ENCODE measurements at regions not wholly inside any gene's neighbourhood (a gene's known extent, or its start where the extent isn't known, plus 50 kb on each side); places are given as distances from the start of the nearest gene placed in this dataset.
"Not testable (repeated sequence)": the region's sequence is repeated elsewhere in the genome, so short reads cannot be mapped to it uniquely, and the experiment has no call there.

DNA sequence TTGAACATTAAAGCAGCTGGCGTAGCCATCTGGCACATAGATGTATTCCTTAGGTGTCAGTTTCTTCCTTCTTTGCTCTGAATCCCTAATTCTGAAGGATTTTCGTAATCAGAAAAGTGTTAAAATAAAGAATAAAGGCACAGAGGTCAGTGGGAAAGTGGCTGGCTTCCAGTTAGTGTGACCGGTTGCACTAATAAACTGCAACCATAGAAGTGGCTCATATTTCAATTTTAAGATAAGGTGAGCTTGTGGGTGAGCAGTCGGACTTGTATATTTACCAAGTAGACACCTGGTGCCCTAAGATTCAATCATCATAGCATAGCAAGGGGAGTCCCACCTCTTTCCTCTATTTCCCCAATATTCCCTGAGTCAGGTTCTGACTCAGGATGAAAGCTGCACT lies 459.6 kb downstream of the ACTL7B start:
- Histone ChIP-seq H3K4me3 (ENCODE audit: low read depth, low read length) (no peak overlapping the region), H3K4me1 (ENCODE audit: control insufficient read depth, insufficient read depth, low read length) (no peaks in the 10 kb centered on the region), H3K27me3 (ENCODE audit: control insufficient read depth, insufficient read depth, low read length) (no peaks in the 10 kb centered on the region), H3K9me3 (ENCODE audit: control insufficient read depth, insufficient read depth, low read length) (no peaks in the 10 kb centered on the region), H3K9ac (ENCODE audit: low read depth, low read length) (no peak overlapping the region), H3K36me3 (ENCODE audit: control insufficient read depth, insufficient read depth, low read length) (no peaks in the 10 kb centered on the region)

DNA sequence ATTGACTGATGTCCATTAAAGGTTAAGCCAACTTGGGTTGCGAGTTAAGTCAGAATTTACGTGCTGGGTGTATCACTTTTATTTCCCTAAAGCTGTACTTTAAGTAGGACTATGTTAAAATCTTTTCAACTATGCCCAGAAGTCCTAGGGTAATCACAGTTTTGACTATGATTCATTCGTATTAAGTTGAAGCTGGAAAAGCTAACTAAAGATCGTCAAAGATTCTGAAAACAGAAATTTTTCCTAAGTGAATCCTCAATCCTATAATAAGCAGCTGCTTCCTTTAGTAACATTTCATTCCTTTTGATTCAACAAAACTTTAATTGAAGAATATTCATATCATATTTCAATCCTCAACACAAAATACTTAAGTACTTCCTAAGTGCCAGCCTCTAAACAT lies 460.4 kb downstream of the ACTL7B start:
- Histone ChIP-seq H3K9me3 (ENCODE audit: control insufficient read depth, insufficient read depth, low read length) (no peaks in the 10 kb centered on the region), H3K4me3 (ENCODE audit: low read depth, low read length) (no peak overlapping the region), H3K36me3 (ENCODE audit: control insufficient read depth, insufficient read depth, low read length) (no peaks in the 10 kb centered on the region), H3K9ac (ENCODE audit: low read depth, low read length) (no peak overlapping the region), H3K4me1 (ENCODE audit: control insufficient read depth, insufficient read depth, low read length) (no peaks in the 10 kb centered on the region), H3K27me3 (ENCODE audit: control insufficient read depth, insufficient read depth, low read length) (no peaks in the 10 kb centered on the region)

DNA sequence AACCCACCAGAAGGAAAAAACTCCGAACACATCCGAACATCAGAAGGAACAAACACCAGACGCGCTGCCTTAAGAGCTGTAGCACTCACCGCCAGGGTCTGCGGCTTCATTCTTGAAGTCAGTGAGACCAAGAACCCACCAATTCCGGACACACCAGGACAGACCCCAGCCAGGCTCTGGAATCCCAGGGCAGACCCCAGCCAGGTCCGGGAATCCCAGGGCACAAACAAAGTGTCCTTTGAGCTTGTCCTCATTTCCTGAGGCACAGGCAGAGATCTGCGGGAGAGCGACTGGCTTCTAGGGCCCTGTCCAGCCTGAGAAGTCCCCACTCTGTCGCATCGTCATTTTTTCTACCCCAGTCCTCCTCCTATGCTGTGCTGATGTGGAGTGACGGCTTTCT lies 461.1 kb downstream of the ACTL7B start:
- Histone ChIP-seq H3K4me1 (ENCODE audit: control insufficient read depth, insufficient read depth, low read length) (no peaks in the 10 kb centered on the region), H3K9ac (ENCODE audit: low read depth, low read length) (no peak overlapping the region), H3K4me3 (ENCODE audit: low read depth, low read length) (no peak overlapping the region), H3K36me3 (ENCODE audit: control insufficient read depth, insufficient read depth, low read length) (no peaks in the 10 kb centered on the region), H3K27me3 (ENCODE audit: control insufficient read depth, insufficient read depth, low read length) (no peaks in the 10 kb centered on the region), H3K9me3 (ENCODE audit: control insufficient read depth, insufficient read depth, low read length) (no peaks in the 10 kb centered on the region)

DNA sequence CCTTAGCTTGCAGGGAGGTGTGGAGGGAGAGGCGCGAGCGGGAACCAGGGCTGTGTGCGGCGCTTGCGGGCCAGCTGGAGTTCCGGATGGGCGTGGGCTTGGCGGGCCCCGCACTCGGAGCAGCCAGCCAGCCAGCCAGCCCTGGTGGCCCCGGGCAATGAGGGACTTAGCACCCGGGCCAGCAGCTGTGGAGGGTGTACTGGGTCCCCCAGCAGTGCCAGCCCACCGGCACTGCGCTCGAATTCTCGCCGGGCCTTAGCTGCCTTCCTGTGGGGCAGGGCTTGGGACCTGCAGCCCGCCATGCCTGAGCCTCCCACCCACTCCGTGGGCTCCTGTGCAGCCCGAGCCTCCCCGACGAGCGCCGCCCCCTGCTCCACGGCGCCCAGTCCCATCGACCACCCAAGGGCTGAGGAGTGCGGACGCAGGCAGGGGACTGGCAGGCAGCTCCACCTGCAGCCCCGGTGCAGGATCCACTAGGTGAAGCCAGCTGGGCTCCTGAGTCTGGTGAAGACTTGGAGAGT lies 462.2 kb downstream of the ACTL7B start:
- not testable (repeated sequence) for H3K9ac ChIP-seq (ENCODE audit: low read depth, low read length); H3K4me3 ChIP-seq (ENCODE audit: low read depth, low read length)

DNA sequence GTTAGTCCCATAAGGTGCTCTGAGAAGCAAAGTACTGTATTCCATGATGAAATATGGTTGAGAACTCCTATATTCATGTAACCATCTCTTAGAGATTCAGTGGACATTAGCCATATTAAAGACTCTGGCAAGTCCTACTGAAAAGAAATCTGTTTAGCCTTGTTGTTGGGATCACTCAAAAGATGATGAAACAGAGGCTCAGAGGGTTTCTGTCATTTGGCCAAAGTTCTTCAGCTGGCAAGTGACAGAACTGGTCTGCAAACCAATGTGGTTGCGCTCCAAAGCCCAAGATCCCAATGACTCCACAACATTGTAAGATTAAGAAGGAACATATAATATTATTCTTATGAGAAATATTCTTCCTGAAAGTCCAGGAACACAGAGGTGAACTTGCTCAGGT lies 462.9 kb downstream of the ACTL7B start:
- no peak overlapping the region for H3K9ac ChIP-seq (ENCODE audit: low read depth, low read length)
- no peaks in the 10 kb centered on the region for H3K4me1 ChIP-seq (ENCODE audit: control insufficient read depth, insufficient read depth, low read length)
- H3K4me3 ChIP-seq (ENCODE audit: low read depth, low read length) = no peak overlapping the region
- H3K9me3 ChIP-seq (ENCODE audit: control insufficient read depth, insufficient read depth, low read length) = no peaks in the 10 kb centered on the region
- H3K36me3 ChIP-seq (ENCODE audit: control insufficient read depth, insufficient read depth, low read length) = no peaks in the 10 kb centered on the region
- H3K27me3 ChIP-seq (ENCODE audit: control insufficient read depth, insufficient read depth, low read length) = no peaks in the 10 kb centered on the region

More for the DNA sequence above, 462.2 kb downstream of the ACTL7B start:
- not testable (repeated sequence) for H3K27me3 ChIP-seq (ENCODE audit: control insufficient read depth, insufficient read depth, low read length); H3K4me1 ChIP-seq (ENCODE audit: control insufficient read depth, insufficient read depth, low read length); H3K9me3 ChIP-seq (ENCODE audit: control insufficient read depth, insufficient read depth, low read length); H3K36me3 ChIP-seq (ENCODE audit: control insufficient read depth, insufficient read depth, low read length)

DNA sequence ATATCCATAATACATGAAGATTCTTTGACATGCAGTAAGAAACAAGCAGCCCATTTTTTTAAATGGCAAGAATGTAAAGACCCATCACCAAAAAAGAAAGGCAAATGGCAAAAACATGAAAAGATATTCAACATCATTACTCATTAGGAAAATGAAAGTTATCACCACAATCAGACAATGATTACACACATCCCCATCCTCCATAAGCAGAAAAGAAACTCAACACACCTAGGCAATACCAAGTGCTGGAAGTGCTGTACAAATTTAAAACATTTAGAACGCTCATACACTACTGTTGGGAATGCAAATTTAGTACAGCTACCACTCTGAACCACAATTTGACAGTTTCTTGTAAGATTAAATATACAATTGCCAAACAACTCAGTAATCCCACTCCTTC lies 466.7 kb downstream of the ACTL7B start:
- no peaks in the 10 kb centered on the region for H3K36me3 ChIP-seq (ENCODE audit: control insufficient read depth, insufficient read depth, low read length)
- H3K9me3 ChIP-seq (ENCODE audit: control insufficient read depth, insufficient read depth, low read length) = no peaks in the 10 kb centered on the region
- H3K4me1 ChIP-seq (ENCODE audit: control insufficient read depth, insufficient read depth, low read length) = no peaks in the 10 kb centered on the region
- H3K4me3 ChIP-seq (ENCODE audit: low read depth, low read length) = no peak overlapping the region
- H3K27me3 ChIP-seq (ENCODE audit: control insufficient read depth, insufficient read depth, low read length) = no peaks in the 10 kb centered on the region
- H3K9ac ChIP-seq (ENCODE audit: low read depth, low read length) = no peak overlapping the region

DNA sequence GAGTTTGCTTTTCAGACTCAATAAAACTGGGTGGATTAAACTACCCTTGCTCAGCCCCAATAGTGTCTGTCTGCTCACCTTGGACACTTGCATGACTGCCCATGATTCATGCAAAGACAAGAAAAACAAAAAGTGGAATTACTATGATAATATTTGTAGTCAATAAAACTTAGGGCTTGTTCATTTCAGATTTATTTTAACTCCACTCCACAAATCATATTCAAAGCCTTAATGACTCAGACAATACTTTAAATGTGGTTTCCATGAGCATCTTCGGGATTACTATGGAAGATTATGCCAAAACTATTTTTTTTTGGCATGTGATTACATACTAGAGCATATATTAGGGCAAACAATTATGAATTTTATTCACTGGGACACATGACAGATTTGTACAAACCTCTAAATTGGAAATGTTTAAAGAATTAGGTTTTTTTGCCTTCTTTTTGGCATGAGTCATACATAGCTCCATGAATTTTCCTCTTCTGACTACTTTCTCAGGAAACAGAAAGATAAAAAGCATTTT lies 468.9 kb downstream of the ACTL7B start:
- H3K27me3 ChIP-seq (ENCODE audit: control insufficient read depth, insufficient read depth, low read length) = no peaks in the 10 kb centered on the region
- no peak overlapping the region for H3K4me3 ChIP-seq (ENCODE audit: low read depth, low read length)
- H3K9ac ChIP-seq (ENCODE audit: low read depth, low read length) = no peak overlapping the region
- no peaks in the 10 kb centered on the region for H3K9me3 ChIP-seq (ENCODE audit: control insufficient read depth, insufficient read depth, low read length)
- no peaks in the 10 kb centered on the region for H3K4me1 ChIP-seq (ENCODE audit: control insufficient read depth, insufficient read depth, low read length)
- H3K36me3 ChIP-seq (ENCODE audit: control insufficient read depth, insufficient read depth, low read length) = no peaks in the 10 kb centered on the region

DNA sequence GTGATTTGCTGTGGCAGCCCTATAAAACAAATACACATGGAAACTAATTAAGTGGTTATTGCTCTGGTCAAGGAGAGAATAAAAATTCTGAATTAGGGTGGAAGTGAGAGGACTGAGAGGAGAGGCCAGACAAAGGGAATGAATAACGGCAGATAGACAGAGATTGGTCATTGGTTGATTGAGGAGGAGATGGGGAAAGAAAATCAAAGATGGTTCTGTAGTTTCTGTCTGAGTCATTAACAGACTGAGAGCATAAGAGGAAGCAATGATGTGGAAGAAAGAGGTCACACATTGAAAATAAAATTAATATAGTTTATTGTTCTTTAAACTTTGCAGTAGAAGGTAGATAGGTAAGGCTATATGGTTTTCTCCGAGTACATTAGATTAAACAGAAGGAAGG lies 469.8 kb downstream of the ACTL7B start:
- H3K9me3 ChIP-seq (ENCODE audit: control insufficient read depth, insufficient read depth, low read length) = no peaks in the 10 kb centered on the region
- H3K4me1 ChIP-seq (ENCODE audit: control insufficient read depth, insufficient read depth, low read length) = no peaks in the 10 kb centered on the region
- H3K9ac ChIP-seq (ENCODE audit: low read depth, low read length) = no peak overlapping the region
- H3K36me3 ChIP-seq (ENCODE audit: control insufficient read depth, insufficient read depth, low read length) = no peaks in the 10 kb centered on the region
- no peak overlapping the region for H3K4me3 ChIP-seq (ENCODE audit: low read depth, low read length)
- H3K27me3 ChIP-seq (ENCODE audit: control insufficient read depth, insufficient read depth, low read length) = no peaks in the 10 kb centered on the region

DNA sequence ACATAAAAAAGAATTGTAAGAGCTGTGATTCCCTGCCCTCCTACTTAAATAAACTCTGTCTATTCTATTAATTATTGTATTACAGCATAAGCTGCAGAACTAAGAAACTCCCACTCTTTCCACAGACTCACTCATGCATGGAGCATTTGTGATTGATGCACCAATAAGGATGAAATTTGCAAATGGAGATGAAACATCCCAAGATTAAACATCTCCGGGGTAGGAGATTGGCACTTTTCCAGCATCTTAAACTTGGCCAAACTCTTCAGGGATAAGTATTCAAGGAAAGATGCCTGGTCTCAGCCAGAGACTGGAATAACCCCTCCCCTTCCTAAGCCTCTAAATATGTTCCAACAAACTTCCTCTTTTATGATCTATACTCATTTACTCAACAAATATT lies 472.0 kb downstream of the ACTL7B start:
- H3K4me1 ChIP-seq (ENCODE audit: control insufficient read depth, insufficient read depth, low read length) = no peaks in the 10 kb centered on the region
- no peaks in the 10 kb centered on the region for H3K36me3 ChIP-seq (ENCODE audit: control insufficient read depth, insufficient read depth, low read length)
- no peaks in the 10 kb centered on the region for H3K27me3 ChIP-seq (ENCODE audit: control insufficient read depth, insufficient read depth, low read length)
- no peaks in the 10 kb centered on the region for H3K9me3 ChIP-seq (ENCODE audit: control insufficient read depth, insufficient read depth, low read length)
- no peak overlapping the region for H3K4me3 ChIP-seq (ENCODE audit: low read depth, low read length)
- H3K9ac ChIP-seq (ENCODE audit: low read depth, low read length) = no peak overlapping the region

DNA sequence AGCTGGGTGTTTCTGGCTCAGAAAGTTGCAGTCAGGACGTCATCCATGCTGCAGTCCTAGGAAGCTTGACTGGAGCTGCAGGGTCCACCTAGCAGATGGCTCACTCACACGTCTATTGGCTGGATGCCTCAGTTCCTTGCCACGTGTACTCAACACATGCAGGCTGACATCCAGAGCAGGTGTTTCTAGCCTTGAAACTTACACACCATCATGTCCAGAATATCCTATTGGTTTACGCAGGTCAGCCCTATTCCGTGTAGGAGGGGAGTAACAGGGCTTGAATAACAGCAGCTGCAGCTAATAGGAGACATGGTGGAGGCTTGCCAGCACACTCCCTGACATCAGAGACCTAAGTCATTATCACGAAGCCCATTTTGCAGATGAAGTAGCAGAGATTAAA lies 473.5 kb downstream of the ACTL7B start:
- H3K4me3 ChIP-seq (ENCODE audit: low read depth, low read length) = no peak overlapping the region
- no peak overlapping the region for H3K9ac ChIP-seq (ENCODE audit: low read depth, low read length)
- no peaks in the 10 kb centered on the region for H3K36me3 ChIP-seq (ENCODE audit: control insufficient read depth, insufficient read depth, low read length)
- no peaks in the 10 kb centered on the region for H3K4me1 ChIP-seq (ENCODE audit: control insufficient read depth, insufficient read depth, low read length)
- H3K9me3 ChIP-seq (ENCODE audit: control insufficient read depth, insufficient read depth, low read length) = no peaks in the 10 kb centered on the region
- no peaks in the 10 kb centered on the region for H3K27me3 ChIP-seq (ENCODE audit: control insufficient read depth, insufficient read depth, low read length)

DNA sequence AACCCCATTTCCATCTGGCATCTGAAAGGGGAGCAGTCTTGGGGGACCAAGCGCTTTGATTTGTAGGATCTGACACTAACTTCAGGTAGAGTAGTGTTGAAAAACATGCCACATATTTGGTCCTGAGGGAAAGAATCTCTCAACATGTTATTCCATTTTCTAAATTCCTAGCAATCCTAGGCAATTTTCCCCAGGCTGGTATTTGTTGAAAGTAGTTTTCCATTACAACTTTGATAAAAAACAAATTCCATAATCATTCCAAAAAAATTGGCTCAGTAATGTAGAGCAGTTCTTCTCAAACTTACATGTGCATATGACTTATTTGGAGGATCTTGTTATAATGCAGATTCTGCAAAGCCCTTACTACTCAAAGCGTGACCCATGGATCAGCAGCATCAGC lies 477.9 kb downstream of the ACTL7B start:
- H3K36me3 ChIP-seq (ENCODE audit: control insufficient read depth, insufficient read depth, low read length) = no peaks in the 10 kb centered on the region
- no peaks in the 10 kb centered on the region for H3K4me1 ChIP-seq (ENCODE audit: control insufficient read depth, insufficient read depth, low read length)
- no peaks in the 10 kb centered on the region for H3K27me3 ChIP-seq (ENCODE audit: control insufficient read depth, insufficient read depth, low read length)
- no peak overlapping the region for H3K4me3 ChIP-seq (ENCODE audit: low read depth, low read length)
- no peak overlapping the region for H3K9ac ChIP-seq (ENCODE audit: low read depth, low read length)
- no peaks in the 10 kb centered on the region for H3K9me3 ChIP-seq (ENCODE audit: control insufficient read depth, insufficient read depth, low read length)

DNA sequence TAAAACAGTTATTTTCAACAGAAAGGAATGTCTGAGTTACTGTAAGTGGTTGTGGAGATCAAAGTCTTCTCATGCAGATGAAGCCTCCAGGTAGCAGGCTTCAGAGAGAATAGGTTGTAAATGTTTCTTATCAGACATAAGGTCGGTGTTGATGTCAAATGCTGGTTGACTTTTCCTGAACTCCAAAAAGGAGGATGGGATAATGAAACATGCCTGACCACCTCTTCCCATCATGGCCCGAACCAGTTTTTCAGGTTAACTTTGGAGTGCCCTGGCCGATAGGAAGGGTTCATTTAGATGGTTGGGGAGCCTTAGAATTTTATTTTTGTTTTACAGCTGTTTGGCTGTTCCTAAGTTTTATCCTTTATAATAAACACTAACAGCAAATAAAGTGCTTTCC lies 478.4 kb downstream of the ACTL7B start:
- H3K9ac ChIP-seq (ENCODE audit: low read depth, low read length) = no peak overlapping the region
- no peaks in the 10 kb centered on the region for H3K9me3 ChIP-seq (ENCODE audit: control insufficient read depth, insufficient read depth, low read length)
- H3K27me3 ChIP-seq (ENCODE audit: control insufficient read depth, insufficient read depth, low read length) = no peaks in the 10 kb centered on the region
- H3K4me3 ChIP-seq (ENCODE audit: low read depth, low read length) = no peak overlapping the region
- no peaks in the 10 kb centered on the region for H3K36me3 ChIP-seq (ENCODE audit: control insufficient read depth, insufficient read depth, low read length)
- H3K4me1 ChIP-seq (ENCODE audit: control insufficient read depth, insufficient read depth, low read length) = no peaks in the 10 kb centered on the region

Data from iPS-15b (cell line).